GM04503 (cell line): ENCODE measurements at regions not wholly inside any gene's neighbourhood (a gene's known extent, or its start where the extent isn't known, plus 50 kb on each side); places are given as distances from the start of the nearest gene placed in this dataset.

Experiments used
- DNase-seq: peaks from one replicate; pipeline ENCODE4 v3.0.0-alpha.2; 2012; ENCODE audit warnings: low read depth

GRCh38 chr22:25350551-25350971 is 131.1 kb downstream of the CRYBB2 start:
- DNase-seq: no peak

DNA sequence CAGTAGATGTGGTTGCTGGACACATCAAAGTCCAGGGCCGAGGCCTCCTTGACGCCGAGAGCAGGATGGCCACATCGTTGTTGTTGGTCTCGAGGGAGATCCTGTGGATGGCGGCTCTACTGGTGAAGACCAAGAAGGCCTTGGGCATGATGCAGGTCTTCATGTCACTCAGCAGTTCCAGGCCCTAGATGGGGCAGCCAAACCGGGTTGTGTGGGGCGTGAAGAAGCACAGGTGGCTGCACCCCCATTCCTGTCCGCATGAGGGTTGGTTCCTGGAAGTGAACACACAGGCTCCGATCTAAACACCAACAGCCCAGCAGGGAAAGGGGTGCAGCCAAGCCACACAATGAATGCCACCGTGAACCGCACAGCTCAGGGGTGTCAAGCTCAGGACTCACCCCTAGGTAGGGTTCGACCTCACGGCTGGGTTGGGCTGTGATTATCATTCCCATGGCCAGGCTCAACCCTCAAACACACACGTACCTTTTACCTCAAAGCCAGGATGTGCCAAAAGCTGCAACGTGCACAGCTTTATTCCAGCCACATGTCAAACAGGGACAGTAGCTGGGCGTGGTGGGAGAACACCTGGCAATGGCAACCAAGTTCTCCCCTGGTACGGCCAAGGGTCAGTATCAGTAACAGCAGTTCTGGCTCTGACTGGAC is 132.3 kb downstream of the CRYBB2 start:
- no peak for DNase-seq

GRCh38 chr22:25352294-25352680 is 132.8 kb downstream of the CRYBB2 start:
- no peak for DNase-seq

- no peak for DNase-seq
Measured at GRCh38 chr22:25353516-25354445, 134.3 kb downstream of the CRYBB2 start.

GRCh38 chr22:25354456-25354855 is 135.0 kb downstream of the CRYBB2 start:
- no peak for DNase-seq

- DNase-seq: no peak
Measured at GRCh38 chr22:25357132-25357455, 137.7 kb downstream of the CRYBB2 start.

DNA sequence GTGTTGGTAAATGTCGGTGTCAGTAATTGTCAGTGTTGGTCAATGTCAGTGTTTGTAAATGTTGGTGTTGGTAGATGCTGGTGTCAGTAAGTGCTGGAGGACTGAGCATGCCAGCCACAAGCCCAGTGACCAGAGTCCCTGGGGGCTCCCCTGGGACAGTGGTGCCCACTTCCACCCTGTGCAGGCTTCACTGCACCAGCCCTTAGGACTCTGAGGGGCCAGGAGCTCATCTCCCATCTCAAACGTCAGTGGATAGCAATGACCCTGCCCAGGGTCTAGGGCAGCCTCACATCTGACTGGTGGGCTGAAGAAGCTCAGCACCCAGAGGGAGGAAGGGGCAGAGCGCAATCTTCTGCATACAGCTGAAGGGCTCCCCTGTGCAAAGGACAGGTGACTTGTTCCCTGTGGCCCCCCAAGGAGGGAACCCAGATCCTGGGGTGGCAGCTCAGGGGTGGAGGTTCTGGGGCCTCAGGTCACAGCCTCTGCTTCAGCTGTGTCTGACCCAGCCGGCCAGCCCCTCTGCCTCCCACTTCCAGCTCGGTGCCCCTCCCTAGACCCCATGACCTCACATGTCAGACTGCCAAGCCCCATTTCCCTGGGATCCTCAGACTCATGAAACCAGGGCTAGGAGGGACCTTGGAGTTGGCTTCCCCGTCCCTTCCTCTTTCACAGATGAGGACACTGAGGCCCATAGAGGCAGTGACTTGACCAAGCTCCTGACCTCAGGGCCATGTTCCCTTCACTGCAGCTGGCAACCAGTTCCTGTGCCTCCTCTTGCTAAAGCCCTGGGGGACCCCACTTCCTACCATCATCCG is 138.4 kb downstream of the CRYBB2 start:
- no peak for DNase-seq

GRCh38 chr22:25358421-25359170 is 139.2 kb downstream of the CRYBB2 start:
- no peak for DNase-seq

- DNase-seq: no peak
Measured at GRCh38 chr22:25359601-25360261, 140.3 kb downstream of the CRYBB2 start.

GRCh38 chr22:25360411-25360810 is 141.0 kb downstream of the CRYBB2 start:
- DNase-seq: no peak

DNA sequence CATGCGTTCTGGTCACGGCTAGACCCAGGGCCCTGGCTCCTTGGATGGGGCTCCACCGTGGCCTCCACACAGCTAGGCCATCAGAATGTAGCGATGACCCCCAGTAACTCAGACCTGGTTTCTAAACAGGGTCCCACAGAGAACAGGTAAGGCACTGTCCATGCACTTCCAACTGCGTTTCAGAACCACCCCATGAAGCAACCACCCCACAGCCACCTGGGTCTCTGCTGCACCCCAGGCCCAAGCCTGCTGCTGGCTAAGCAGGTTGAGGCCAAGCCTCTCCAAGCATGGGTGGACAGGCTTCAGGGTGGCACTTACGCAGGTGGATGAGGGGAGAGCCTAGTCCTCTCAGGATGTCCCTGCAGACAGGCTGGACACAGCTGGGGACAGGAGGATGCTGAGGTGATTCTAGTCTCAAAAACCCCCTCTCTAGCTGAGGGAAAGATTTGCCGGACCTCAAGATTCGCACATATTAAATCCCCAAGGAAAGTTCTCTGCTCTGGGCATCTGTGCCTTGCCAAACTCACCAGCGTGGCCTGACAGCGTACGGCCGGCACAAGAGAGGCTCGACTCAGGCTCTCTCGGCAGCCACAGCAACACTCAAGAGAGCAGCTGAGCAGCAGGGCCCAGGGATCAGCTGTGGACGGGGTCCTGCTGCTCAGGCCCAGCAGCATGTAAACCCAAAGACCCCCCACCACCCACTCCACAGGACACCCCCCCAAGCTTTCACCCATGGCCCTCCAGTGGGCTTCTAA is 141.6 kb downstream of the CRYBB2 start:
- no peak for DNase-seq

GRCh38 chr22:25361899-25362214 is 142.4 kb downstream of the CRYBB2 start:
- DNase-seq: no peak

GRCh38 chr22:25362215-25362882 is 142.9 kb downstream of the CRYBB2 start:
- no peak for DNase-seq

- no peak for DNase-seq
Measured at GRCh38 chr22:25362883-25363240, 143.4 kb downstream of the CRYBB2 start.

DNA sequence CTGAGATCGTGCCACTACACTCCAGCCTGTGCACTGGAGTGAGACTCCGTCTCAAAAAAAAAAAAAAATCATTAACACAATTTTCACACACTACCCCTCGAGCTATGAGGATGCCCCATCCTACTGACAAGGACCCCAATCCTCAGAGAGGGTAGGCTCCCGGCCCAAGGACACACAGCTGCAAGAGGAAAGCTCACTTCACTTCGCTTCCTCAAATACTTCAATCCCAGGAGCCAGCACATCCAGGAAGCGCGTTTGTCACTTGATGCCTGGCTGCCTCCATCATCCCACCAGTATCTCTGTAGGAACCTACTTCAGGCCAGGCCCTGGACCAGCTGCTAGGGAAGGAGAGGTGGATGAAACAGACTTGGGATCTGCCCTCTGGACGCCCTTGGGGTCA is 144.0 kb downstream of the CRYBB2 start:
- DNase-seq: no peak

GRCh38 chr22:25364281-25364680 is 144.8 kb downstream of the CRYBB2 start:
- DNase-seq: no peak

- no peak for DNase-seq
Measured at GRCh38 chr22:25364736-25365241, 145.3 kb downstream of the CRYBB2 start.

- DNase-seq: no peak
Measured at GRCh38 chr22:25365491-25366261, 146.2 kb downstream of the CRYBB2 start.

DNA sequence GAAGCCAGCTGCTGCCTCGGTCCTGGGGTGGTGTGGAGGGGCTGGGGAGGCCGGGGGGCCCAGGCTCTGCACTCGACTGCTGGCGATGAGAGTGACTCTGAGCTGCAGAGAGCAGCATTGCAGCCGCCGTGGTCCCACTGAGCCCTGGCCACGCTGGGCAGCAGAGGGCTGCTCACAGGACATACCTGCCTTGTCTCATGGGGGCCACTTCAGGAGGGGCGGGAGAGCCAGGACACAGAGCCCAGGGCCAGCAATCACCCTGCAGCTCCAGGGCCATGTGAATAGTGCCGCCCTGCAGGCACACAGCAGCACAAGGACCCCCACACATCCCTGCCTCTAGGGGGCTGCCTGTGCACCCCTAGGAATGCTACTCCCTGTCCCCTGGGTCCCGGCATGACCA is 147.0 kb downstream of the CRYBB2 start:
- DNase-seq: no peak
